CD14-positive monocyte (primary cell): ENCODE measurements at regions not wholly inside any gene's neighbourhood (a gene's known extent, or its start where the extent isn't known, plus 50 kb on each side); places are given as distances from the start of the nearest gene placed in this dataset.

Source experiments
- DNase-seq, 3 donors: peaks; one replicate each; pipeline ENCODE4 v3.0.0-alpha.2; 2011 to 2022
- H2AFZ ChIP-seq: 2 replicates; pipeline ENCODE4 v1.6.0; 2012; ENCODE audit warnings: mild to moderate bottlenecking, low read depth, low read length, inconsistent platforms; ENCODE audit not compliant: insufficient read depth, poor library complexity, severe bottlenecking
- H3K27ac ChIP-seq, 2 donors: 1 replicate in 1 of 2; 2 replicates in 1 of 2; pipeline ENCODE4 v1.5.1; 2012 to 2013; ENCODE audit warnings: low read length in 2 of 2, control low read depth in 1 of 2, inconsistent platforms in 1 of 2, low read depth in 1 of 2, mild to moderate bottlenecking in 1 of 2
- H3K27me3 ChIP-seq, 2 donors: one replicate each; pipeline versions ENCODE4 v1.6.0 to v1.6.1; 2011 to 2013; ENCODE audit warnings: low read length in 2 of 2; ENCODE audit not compliant: control insufficient read depth in 2 of 2, insufficient read depth in 2 of 2
- H3K36me3 ChIP-seq, 2 donors: replicated peaks in 1 of 2; 1 replicate in 1 of 2; 2 replicates in 1 of 2; pipeline versions ENCODE4 v1.5.1 to v1.6.1; 2012 to 2013; ENCODE audit warnings: low read length in 2 of 2, control low read depth in 1 of 2, inconsistent platforms in 1 of 2, mild to moderate bottlenecking in 1 of 2; ENCODE audit not compliant: insufficient read depth in 2 of 2, control insufficient read depth in 1 of 2
- H3K4me1 ChIP-seq, 2 donors: 1 replicate in 1 of 2; 2 replicates in 1 of 2; pipeline versions ENCODE4 v1.5.1 to v1.6.1; 2012 to 2013; ENCODE audit warnings: low read length in 2 of 2, control low read depth in 1 of 2, inconsistent platforms in 1 of 2, mild to moderate bottlenecking in 1 of 2, moderate library complexity in 1 of 2; ENCODE audit not compliant: insufficient read depth in 2 of 2, control insufficient read depth in 1 of 2
- H3K4me2 ChIP-seq: replicated peaks from 2 replicates; pipeline ENCODE3; 2012; ENCODE audit warnings: low read length, moderate library complexity, mild to moderate bottlenecking; ENCODE audit not compliant: poor library complexity, severe bottlenecking; ENCODE audit errors: extremely low read depth
- H3K4me3 ChIP-seq, 3 experiments: fragments of 200-600 bp in 1 of 3; sonication (generic) in 1 of 3; replicated peaks in 1 of 3; 1 replicate in 2 of 3; 2 replicates in 1 of 3; pipeline ENCODE4 v1.5.1; 2011 to 2013; ENCODE audit warnings: low read length in 3 of 3, mild to moderate bottlenecking in 3 of 3, control low read depth in 2 of 3, low read depth in 2 of 3, inconsistent platforms in 1 of 3, moderate library complexity in 1 of 3
- H3K79me2 ChIP-seq: 2 replicates; pipeline ENCODE4 v1.6.0; 2012; ENCODE audit warnings: mild to moderate bottlenecking, control low read depth, inconsistent platforms, low read length, moderate library complexity; ENCODE audit not compliant: insufficient read depth
- H3K9ac ChIP-seq: 2 replicates; pipeline ENCODE4 v1.6.0; 2017; ENCODE audit warnings: low read length, mild to moderate bottlenecking; ENCODE audit not compliant: insufficient read depth, poor library complexity, severe bottlenecking
- H3K9me3 ChIP-seq, 2 donors: replicated peaks in 1 of 2; 1 replicate in 1 of 2; 2 replicates in 1 of 2; pipeline versions ENCODE4 v1.5.1 to v1.6.1; 2012 to 2013; ENCODE audit warnings: low read length in 2 of 2, control low read depth in 1 of 2; ENCODE audit not compliant: control insufficient read depth in 1 of 2, insufficient read depth in 1 of 2
- H4K20me1 ChIP-seq: 2 replicates; pipeline ENCODE4 v1.6.0; 2012; ENCODE audit warnings: mild to moderate bottlenecking, low read length, control low read depth, moderate library complexity; ENCODE audit not compliant: insufficient read depth
- H3K27ac Mint-ChIP-seq, 7 donors: one replicate each; pipeline ENCODE4 v1.8.0; 2020; ENCODE audit warnings: mild to moderate bottlenecking in 7 of 7, mixed read lengths in 7 of 7, moderate library complexity in 6 of 7, inconsistent platforms in 2 of 7
- H3K27me3 Mint-ChIP-seq, 3 donors: one replicate each; pipeline ENCODE4 v1.8.0; 2021 to 2022; ENCODE audit warnings: low read depth in 3 of 3, mild to moderate bottlenecking in 3 of 3, mixed read lengths in 3 of 3, moderate library complexity in 3 of 3, inconsistent platforms in 1 of 3
- H3K36me3 Mint-ChIP-seq, 2 donors: one replicate each; pipeline ENCODE4 v1.8.0; 2020; ENCODE audit warnings: mixed read lengths in 2 of 2, inconsistent platforms in 1 of 2, mild to moderate bottlenecking in 1 of 2
- H3K4me1 Mint-ChIP-seq: one replicate; pipeline ENCODE4 v1.8.0; 2020; ENCODE audit warnings: mild to moderate bottlenecking, mixed read lengths
- H3K4me3 Mint-ChIP-seq, 2 donors: one replicate each; pipeline ENCODE4 v1.8.0; 2020; ENCODE audit warnings: mild to moderate bottlenecking in 2 of 2, mixed read lengths in 2 of 2, moderate library complexity in 1 of 2
- H3K9me3 Mint-ChIP-seq, 7 donors: one replicate each; pipeline ENCODE4 v1.8.0; 2020 to 2022; ENCODE audit warnings: mixed read lengths in 7 of 7, mild to moderate bottlenecking in 6 of 7, moderate library complexity in 6 of 7, inconsistent platforms in 2 of 7
- CTCF ChIP-seq: fragments of 200-600 bp; IDR thresholded peaks from one replicate; pipeline ENCODE4 v1.8.0; 2022; ENCODE audit warnings: antibody characterized with exemption, mild to moderate bottlenecking
- WGBS: methylation state at CpG from one replicate; pipeline ENCODE4 v1.1.5; 2013; ENCODE audit warnings: missing lambda C conversion rate; ENCODE audit not compliant: insufficient coverage; 5-methylcytosine and 5-hydroxymethylcytosine counted together
- intact Hi-C, 2 donors: fragments of 100-400 bp; cut with micrococcal nuclease; formaldehyde crosslinking; loops; one replicate each; pipeline versions ENCODE4 v1.15.0 to v1.15.1; 2023

GRCh38 chr3:26049951-26050350 is 260.1 kb downstream of the OXSM start:
- no peak overlapping the region for H3K4me2 ChIP-seq

GRCh38 chr3:26050776-26051175 is 260.9 kb downstream of the OXSM start:
- no peak overlapping the region for H3K4me3 Mint-ChIP-seq
- Histone ChIP-seq H3K9ac (no peak overlapping the region), H4K20me1 (no peaks in the 10 kb centered on the region), H2AFZ (no peak overlapping the region), H3K27ac (no peak overlapping the region), H3K4me1 (no peaks in the 10 kb centered on the region), H3K9me3 (peaks cover 11 to 16% of the 10 kb centered on the region in 2 donors), H3K79me2 (no peaks in the 10 kb centered on the region), H3K4me3 (no peak overlapping the region), H3K36me3 (no peaks in the 10 kb centered on the region), H3K27me3 (no peaks in the 10 kb centered on the region), H3K4me2 (no peak overlapping the region)
- no peak for DNase-seq
- no peak for TF ChIP-seq CTCF
- no peak overlapping the region for H3K27ac Mint-ChIP-seq
- no peaks in the 10 kb centered on the region for H3K4me1 Mint-ChIP-seq
- WGBS: no CpG with 5 or more reads among the region's 1 CpG
- no peaks in the 10 kb centered on the region for H3K36me3 Mint-ChIP-seq
- H3K9me3 Mint-ChIP-seq: peaks cover 0 to 20% (median 5%) of the 10 kb centered on the region in 7 donors
- no peaks in the 10 kb centered on the region for H3K27me3 Mint-ChIP-seq
- intact Hi-C loops: no loop called here

More at GRCh38 chr3:26049951-26050350, 260.1 kb downstream of the OXSM start:
- H3K79me2 ChIP-seq: no peaks in the 10 kb centered on the region
- TF ChIP-seq CTCF: no peak
- intact Hi-C loops: no loop called here
- Mint-ChIP-seq H3K4me3 (no peak overlapping the region), H3K27me3 (no peaks in the 10 kb centered on the region), H3K4me1 (no peaks in the 10 kb centered on the region), H3K9me3 (peaks cover 0 to 20% (median 6%) of the 10 kb centered on the region in 7 donors), H3K36me3 (no peaks in the 10 kb centered on the region), H3K27ac (no peak overlapping the region)
- no peaks in the 10 kb centered on the region for H3K36me3 ChIP-seq
- DNase-seq: no peak
- H3K9ac ChIP-seq: no peak overlapping the region
- no peak overlapping the region for H3K4me3 ChIP-seq
- no peak overlapping the region for H2AFZ ChIP-seq
- no peak overlapping the region for H3K27ac ChIP-seq
- H3K4me1 ChIP-seq: no peaks in the 10 kb centered on the region
- WGBS: 100% methylated on average over 1 of the region's 1 CpG
- H3K27me3 ChIP-seq: no peaks in the 10 kb centered on the region
- no peaks in the 10 kb centered on the region for H4K20me1 ChIP-seq
- peaks cover 7 to 11% of the 10 kb centered on the region in 2 donors for H3K9me3 ChIP-seq
